ENCODE measurements at regions not wholly inside any gene's neighbourhood (a gene's known extent, or its start where the extent isn't known, plus 50 kb on each side); places are given as distances from the start of the nearest gene placed in this dataset.

DNA sequence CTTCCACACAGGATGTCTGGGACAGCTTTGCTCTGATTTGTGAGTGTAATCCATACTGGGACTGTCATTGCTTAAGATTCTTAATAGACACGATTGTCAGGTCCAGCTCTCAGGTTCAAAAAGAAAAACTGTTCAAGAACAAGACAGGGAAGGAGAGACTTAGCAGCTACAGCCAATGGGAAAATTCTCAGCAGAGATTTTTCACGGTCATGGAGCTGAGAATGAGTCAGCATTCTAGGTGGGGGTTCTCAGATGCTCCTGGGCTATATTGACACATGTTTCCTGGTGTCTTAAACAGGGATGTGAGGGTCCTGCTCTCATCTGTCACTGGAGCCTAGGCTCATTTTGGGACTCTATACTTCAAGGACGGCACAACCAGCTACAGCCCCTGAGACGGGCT lies 318.3 kb downstream of the RRAGC start:
- TF ChIP-seq CTCF (conservative IDR thresholded peaks at IDR 0.05; ENCODE audit: low read depth in 2 of 2) (no peak), POLR2AphosphoS5 (IDR thresholded peaks at IDR 0.05; ENCODE audit: low read depth) (no peak), EZH2 (IDR thresholded peaks at IDR 0.05; ENCODE audit: low read depth, unreplicated experiment) (no peak), REST (IDR thresholded peaks at IDR 0.05; ENCODE audit: unreplicated experiment) (no peak), EZH2phosphoT487 (IDR thresholded peaks at IDR 0.05; ENCODE audit: unreplicated experiment) (no peak), CREB1 (CRISPR knock-in tag; IDR thresholded peaks at IDR 0.05; ENCODE audit: low read depth) (no peak), JUNB (IDR thresholded peaks at IDR 0.05; ENCODE audit: unreplicated experiment) (no peak)
- TF ChIP-seq, protein P1, sequence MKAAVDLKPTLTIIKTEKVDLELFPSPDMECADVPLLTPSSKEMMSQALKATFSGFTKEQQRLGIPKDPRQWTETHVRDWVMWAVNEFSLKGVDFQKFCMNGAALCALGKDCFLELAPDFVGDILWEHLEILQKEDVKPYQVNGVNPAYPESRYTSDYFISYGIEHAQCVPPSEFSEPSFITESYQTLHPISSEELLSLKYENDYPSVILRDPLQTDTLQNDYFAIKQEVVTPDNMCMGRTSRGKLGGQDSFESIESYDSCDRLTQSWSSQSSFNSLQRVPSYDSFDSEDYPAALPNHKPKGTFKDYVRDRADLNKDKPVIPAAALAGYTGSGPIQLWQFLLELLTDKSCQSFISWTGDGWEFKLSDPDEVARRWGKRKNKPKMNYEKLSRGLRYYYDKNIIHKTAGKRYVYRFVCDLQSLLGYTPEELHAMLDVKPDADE (IDR thresholded peaks at IDR 0.05) = no peak

Measured in GM23338 (cell line).